ENCODE measurements at regions not wholly inside any gene's neighbourhood (a gene's known extent, or its start where the extent isn't known, plus 50 kb on each side); places are given as distances from the start of the nearest gene placed in this dataset.

DNA sequence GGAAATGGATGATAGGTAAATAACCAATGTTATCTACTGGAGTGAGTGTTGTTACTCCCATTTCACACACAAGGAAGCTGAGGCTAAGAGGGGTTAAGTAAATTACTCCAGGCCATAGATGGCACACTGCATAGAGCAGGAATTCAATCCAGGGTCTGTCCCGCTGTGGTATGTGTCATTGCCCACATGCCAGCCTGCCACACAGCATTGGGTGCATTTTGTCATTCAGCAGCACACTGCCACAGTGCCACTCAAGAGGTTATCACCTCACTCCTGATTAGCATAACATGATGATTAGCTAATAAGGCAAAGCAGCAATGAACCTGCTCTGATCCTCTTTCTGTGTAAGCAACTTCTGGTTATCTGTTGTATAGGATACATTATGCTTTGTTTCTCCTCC, 157.4 kb upstream of the CTNNB1 start:
- Histone ChIP-seq H3K27ac (no peak overlapping the region), H3K4me3 (no peak overlapping the region), H3K9me3 (peaks cover 0 to 2% (median 0%) of the 10 kb centered on the region in 4 donors), H3K36me3 (no peaks in the 10 kb centered on the region), H3K4me1 (peaks cover 0 to 10% (median 0%) of the 10 kb centered on the region in 4 donors), H3K27me3 (no peaks in the 10 kb centered on the region)
- no peak for TF ChIP-seq POLR2A (IDR thresholded peaks at IDR 0.05)
- peak in 2 of 3 donors; percentile 5 to 23 for TF ChIP-seq POLR2AphosphoS5 (IDR thresholded peaks at IDR 0.05)
- TF ChIP-seq CTCF (IDR thresholded peaks at IDR 0.05) = no peak
- no peak for TF ChIP-seq EP300 (IDR thresholded peaks at IDR 0.05)
- intact Hi-C loops (cut with DNase I; ENCODE audit: low total_unique reads) = no loop called here
- DNase-seq = no peak
- 27 to 54% (median 32%) methylated on average over 1 of the region's 1 CpG for WGBS, 5 donors

GRCh38 chr3:41044523-41044922, 154.8 kb upstream of the CTNNB1 start:
- no peak for DNase-seq
- Histone ChIP-seq H3K27ac (no peak overlapping the region), H3K36me3 (no peaks in the 10 kb centered on the region), H3K9me3 (peaks cover 0 to 7% (median 0%) of the 10 kb centered on the region in 4 donors), H3K27me3 (no peaks in the 10 kb centered on the region), H3K4me3 (no peak overlapping the region), H3K4me1 (peaks cover 0 to 10% (median 0%) of the 10 kb centered on the region in 4 donors)
- TF ChIP-seq CTCF (IDR thresholded peaks at IDR 0.05) = no peak
- no peak for TF ChIP-seq POLR2AphosphoS5 (IDR thresholded peaks at IDR 0.05)
- no peak for TF ChIP-seq POLR2A (IDR thresholded peaks at IDR 0.05)
- TF ChIP-seq EP300 (IDR thresholded peaks at IDR 0.05) = no peak
- intact Hi-C loops (cut with DNase I; ENCODE audit: low total_unique reads) = no loop called here
- 78 to 85% (median 82%) methylated on average over 5 of the region's 5 CpGs for WGBS, 5 donors

- intact Hi-C loops (cut with DNase I; ENCODE audit: low total_unique reads) = no loop called here
Measured at GRCh38 chr3:41045491-41045890, 153.8 kb upstream of the CTNNB1 start.

DNA sequence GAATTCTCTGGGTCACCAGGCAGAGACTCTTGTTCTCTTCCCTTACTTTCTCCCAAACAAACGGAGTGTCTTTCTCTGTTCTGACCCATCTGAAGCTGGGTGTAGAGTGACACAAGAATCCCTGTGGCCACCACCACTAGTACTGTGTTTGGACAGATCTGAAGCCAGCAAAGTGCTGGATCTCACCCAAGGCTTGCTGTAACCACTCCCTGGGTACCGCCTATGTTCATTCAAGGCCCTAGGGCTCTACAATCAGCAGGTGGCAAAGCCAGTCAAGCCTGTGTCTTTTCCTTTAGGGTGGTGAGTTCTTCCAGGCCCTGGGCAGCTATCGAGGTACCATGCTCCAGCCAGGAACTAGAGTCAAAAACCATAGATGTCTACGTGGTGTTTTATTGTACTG, 149.2 kb upstream of the CTNNB1 start:
- H3K27me3 ChIP-seq = no peaks in the 10 kb centered on the region
- TF ChIP-seq EP300 (IDR thresholded peaks at IDR 0.05) (no peak), POLR2AphosphoS5 (IDR thresholded peaks at IDR 0.05) (no peak)
- no peaks in the 10 kb centered on the region for H3K36me3 ChIP-seq
- peaks cover 0 to 7% (median 0%) of the 10 kb centered on the region in 4 donors for H3K9me3 ChIP-seq
- H3K27ac ChIP-seq = no peak overlapping the region
- no peak for DNase-seq
- intact Hi-C loops (cut with DNase I; ENCODE audit: low total_unique reads) = no loop called here
- H3K4me1 ChIP-seq = no peaks in the 10 kb centered on the region
- WGBS, 5 donors = 60 to 85% (median 73%) methylated on average over 4 of the region's 4 CpGs
- no peak overlapping the region for H3K4me3 ChIP-seq

More at GRCh38 chr3:41045491-41045890, 153.8 kb upstream of the CTNNB1 start:
- DNase-seq = no peak
- no peak for TF ChIP-seq POLR2A (IDR thresholded peaks at IDR 0.05)
- TF ChIP-seq CTCF (IDR thresholded peaks at IDR 0.05) = no peak
- TF ChIP-seq POLR2AphosphoS5 (IDR thresholded peaks at IDR 0.05) = no peak
- no peak for TF ChIP-seq EP300 (IDR thresholded peaks at IDR 0.05)
- Histone ChIP-seq H3K27ac (no peak overlapping the region), H3K4me1 (peaks cover 0 to 10% (median 0%) of the 10 kb centered on the region in 4 donors), H3K9me3 (peaks cover 0 to 7% (median 0%) of the 10 kb centered on the region in 4 donors), H3K36me3 (no peaks in the 10 kb centered on the region), H3K27me3 (no peaks in the 10 kb centered on the region), H3K4me3 (no peak overlapping the region)
- WGBS, 5 donors = 72 to 87% (median 84%) methylated on average over 4 of the region's 4 CpGs

GRCh38 chr3:41053220-41053619, 146.1 kb upstream of the CTNNB1 start:
- no peak overlapping the region for H3K27ac ChIP-seq
- TF ChIP-seq POLR2A (IDR thresholded peaks at IDR 0.05) (no peak), EP300 (IDR thresholded peaks at IDR 0.05) (no peak), POLR2AphosphoS5 (IDR thresholded peaks at IDR 0.05) (no peak), CTCF (IDR thresholded peaks at IDR 0.05) (no peak)
- no peaks in the 10 kb centered on the region for H3K27me3 ChIP-seq
- no peaks in the 10 kb centered on the region for H3K4me1 ChIP-seq
- intact Hi-C loops (cut with DNase I; ENCODE audit: low total_unique reads) = no loop called here
- no peak overlapping the region for H3K4me3 ChIP-seq
- no peaks in the 10 kb centered on the region for H3K9me3 ChIP-seq
- WGBS, 5 donors = 82 to 92% (median 89%) methylated on average over 2 of the region's 2 CpGs
- DNase-seq = no peak
- H3K36me3 ChIP-seq = no peaks in the 10 kb centered on the region
